ENCODE measurements at regions not wholly inside any gene's neighbourhood (a gene's known extent, or its start where the extent isn't known, plus 50 kb on each side); places are given as distances from the start of the nearest gene placed in this dataset.

DNA sequence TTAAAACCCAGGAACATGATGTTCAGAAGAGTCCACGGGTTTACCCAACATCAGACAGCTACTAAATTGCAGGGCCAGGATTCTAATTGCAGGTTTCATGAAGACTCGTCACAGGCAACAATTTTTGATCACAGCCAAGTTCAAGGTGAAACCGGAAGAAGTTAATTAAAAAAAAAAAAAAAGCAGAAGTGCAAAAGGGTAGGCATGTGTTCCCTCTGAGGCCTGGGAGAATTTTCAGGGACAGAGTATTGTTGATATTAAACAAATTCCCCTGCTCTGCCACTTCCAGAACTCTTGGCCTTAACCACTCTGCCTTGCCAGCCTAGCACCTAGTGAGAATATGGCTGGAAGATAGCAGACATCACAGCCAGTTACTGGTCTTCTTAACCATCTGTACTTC is 99.4 kb upstream of the TRIB2 start:
- Histone ChIP-seq H3K9me3 (ENCODE audit: insufficient read depth, low read length) (no peaks in the 10 kb centered on the region), H3K27me3 (ENCODE audit: low read depth, low read length) (no peaks in the 10 kb centered on the region), H3K4me3 (ENCODE audit: low read length) (no peak overlapping the region), H3K79me2 (ENCODE audit: low read length) (no peaks in the 10 kb centered on the region), H3K4me2 (ENCODE audit: low read length) (no peak overlapping the region; the same call in 1 of the 2 replicates), H3K27ac (ENCODE audit: low read length) (no peak overlapping the region), H3K4me1 (ENCODE audit: low read length) (peaks cover 26% of the 10 kb centered on the region), H4K20me1 (ENCODE audit: insufficient read depth, low read length) (no peaks in the 10 kb centered on the region), H3K36me3 (replicated peaks; ENCODE audit: low read depth, low read length) (no peaks in the 10 kb centered on the region), H2AFZ (ENCODE audit: low read depth, low read length) (no peak overlapping the region), H3K9ac (ENCODE audit: low read length) (no peak overlapping the region)
- TF ChIP-seq, protein P1, sequence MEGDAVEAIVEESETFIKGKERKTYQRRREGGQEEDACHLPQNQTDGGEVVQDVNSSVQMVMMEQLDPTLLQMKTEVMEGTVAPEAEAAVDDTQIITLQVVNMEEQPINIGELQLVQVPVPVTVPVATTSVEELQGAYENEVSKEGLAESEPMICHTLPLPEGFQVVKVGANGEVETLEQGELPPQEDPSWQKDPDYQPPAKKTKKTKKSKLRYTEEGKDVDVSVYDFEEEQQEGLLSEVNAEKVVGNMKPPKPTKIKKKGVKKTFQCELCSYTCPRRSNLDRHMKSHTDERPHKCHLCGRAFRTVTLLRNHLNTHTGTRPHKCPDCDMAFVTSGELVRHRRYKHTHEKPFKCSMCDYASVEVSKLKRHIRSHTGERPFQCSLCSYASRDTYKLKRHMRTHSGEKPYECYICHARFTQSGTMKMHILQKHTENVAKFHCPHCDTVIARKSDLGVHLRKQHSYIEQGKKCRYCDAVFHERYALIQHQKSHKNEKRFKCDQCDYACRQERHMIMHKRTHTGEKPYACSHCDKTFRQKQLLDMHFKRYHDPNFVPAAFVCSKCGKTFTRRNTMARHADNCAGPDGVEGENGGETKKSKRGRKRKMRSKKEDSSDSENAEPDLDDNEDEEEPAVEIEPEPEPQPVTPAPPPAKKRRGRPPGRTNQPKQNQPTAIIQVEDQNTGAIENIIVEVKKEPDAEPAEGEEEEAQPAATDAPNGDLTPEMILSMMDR (IDR thresholded peaks at IDR 0.05; ENCODE audit: low read depth, low read length): no peak
- no peak for TF ChIP-seq EZH2phosphoT487 (IDR thresholded peaks at IDR 0.05; ENCODE audit: low read depth)

DNA sequence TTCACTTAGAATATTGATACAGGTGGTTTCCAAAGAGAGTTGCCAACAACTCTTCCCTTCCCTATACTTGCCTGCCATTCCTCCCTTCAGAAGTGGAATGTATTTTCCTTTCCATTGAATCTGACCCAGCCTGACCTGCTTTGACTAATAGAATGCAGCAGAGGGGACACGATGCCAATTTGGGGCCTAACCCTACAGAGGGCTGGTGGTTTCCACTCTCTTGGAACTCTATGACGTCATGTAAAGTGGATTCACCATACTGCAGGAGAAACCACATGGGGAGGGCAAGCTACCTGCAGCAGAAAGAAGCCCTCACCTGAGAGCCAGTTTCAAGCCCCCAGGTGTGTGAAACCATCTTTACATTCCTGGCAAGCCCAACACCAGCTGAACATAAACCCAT is 98.9 kb upstream of the TRIB2 start:
- Histone ChIP-seq H3K9ac (ENCODE audit: low read length) (no peak overlapping the region), H3K4me3 (ENCODE audit: low read length) (no peak overlapping the region), H3K9me3 (ENCODE audit: insufficient read depth, low read length) (no peaks in the 10 kb centered on the region), H2AFZ (ENCODE audit: low read depth, low read length) (no peak overlapping the region), H3K4me1 (ENCODE audit: low read length) (peaks cover 26% of the 10 kb centered on the region), H3K79me2 (ENCODE audit: low read length) (no peaks in the 10 kb centered on the region), H3K36me3 (replicated peaks; ENCODE audit: low read depth, low read length) (no peaks in the 10 kb centered on the region), H3K27ac (ENCODE audit: low read length) (no peak overlapping the region), H3K4me2 (ENCODE audit: low read length) (no peak overlapping the region), H3K27me3 (ENCODE audit: low read depth, low read length) (no peaks in the 10 kb centered on the region), H4K20me1 (ENCODE audit: insufficient read depth, low read length) (no peaks in the 10 kb centered on the region)
- no peak for TF ChIP-seq EZH2phosphoT487 (IDR thresholded peaks at IDR 0.05; ENCODE audit: low read depth)
- TF ChIP-seq, protein P1 (IDR thresholded peaks at IDR 0.05; ENCODE audit: low read depth, low read length): no peak

DNA sequence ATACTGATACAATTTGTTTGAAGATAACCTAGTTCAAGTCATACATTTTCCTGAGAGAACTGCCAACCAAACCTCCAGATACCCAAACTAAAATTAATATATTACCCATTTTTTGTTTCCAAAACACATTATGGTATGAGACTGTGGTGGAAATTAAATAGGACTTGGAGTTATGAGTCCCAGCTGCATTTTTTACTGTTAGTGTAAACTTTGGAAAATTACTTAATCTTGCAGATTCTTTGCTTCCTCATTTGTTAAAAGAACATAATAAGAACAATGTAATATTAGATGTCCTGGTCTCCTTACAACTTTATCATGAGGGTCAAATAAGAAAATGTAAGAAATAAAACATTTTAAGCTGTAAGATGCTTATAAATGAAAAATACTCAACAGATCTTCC is 98.2 kb upstream of the TRIB2 start:
- no peak overlapping the region for H3K4me2 ChIP-seq (ENCODE audit: low read length)
- no peak overlapping the region for H3K9ac ChIP-seq (ENCODE audit: low read length)
- no peaks in the 10 kb centered on the region for H3K36me3 ChIP-seq (replicated peaks; ENCODE audit: low read depth, low read length)
- no peak overlapping the region for H3K27ac ChIP-seq (ENCODE audit: low read length)
- H3K9me3 ChIP-seq (ENCODE audit: insufficient read depth, low read length): no peaks in the 10 kb centered on the region
- no peaks in the 10 kb centered on the region for H4K20me1 ChIP-seq (ENCODE audit: insufficient read depth, low read length)
- no peaks in the 10 kb centered on the region for H3K27me3 ChIP-seq (ENCODE audit: low read depth, low read length)
- peaks cover 19% of the 10 kb centered on the region for H3K4me1 ChIP-seq (ENCODE audit: low read length)
- no peak overlapping the region for H2AFZ ChIP-seq (ENCODE audit: low read depth, low read length)
- no peaks in the 10 kb centered on the region for H3K79me2 ChIP-seq (ENCODE audit: low read length)
- H3K4me3 ChIP-seq (ENCODE audit: low read length): no peak overlapping the region
- TF ChIP-seq, protein P1 (IDR thresholded peaks at IDR 0.05; ENCODE audit: low read depth, low read length): no peak
- TF ChIP-seq EZH2phosphoT487 (IDR thresholded peaks at IDR 0.05; ENCODE audit: low read depth): no peak

DNA sequence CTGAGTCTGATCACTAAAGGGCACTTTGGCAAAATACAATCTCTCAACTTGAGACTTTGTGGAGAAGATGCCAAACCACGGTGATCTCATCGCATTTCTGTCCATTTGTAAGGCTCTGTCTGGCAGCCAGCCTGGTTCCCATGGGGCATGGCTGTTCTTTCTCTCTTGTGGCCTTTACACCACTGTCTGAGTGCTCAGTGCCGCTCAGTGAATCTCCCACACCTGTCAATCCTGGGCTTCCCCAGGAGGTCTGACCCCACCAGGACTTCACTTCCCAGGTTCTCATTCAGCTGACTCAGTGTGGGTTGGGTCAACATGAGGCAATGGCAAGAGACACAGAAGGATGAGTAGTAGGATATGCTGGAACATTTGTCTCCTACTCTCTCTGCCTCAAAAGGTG is 96.8 kb upstream of the TRIB2 start:
- peaks cover 16% of the 10 kb centered on the region for H3K4me1 ChIP-seq (ENCODE audit: low read length)
- no peak overlapping the region for H3K4me2 ChIP-seq (ENCODE audit: low read length)
- H3K36me3 ChIP-seq (replicated peaks; ENCODE audit: low read depth, low read length): no peaks in the 10 kb centered on the region
- no peak overlapping the region for H3K9ac ChIP-seq (ENCODE audit: low read length)
- H4K20me1 ChIP-seq (ENCODE audit: insufficient read depth, low read length): no peaks in the 10 kb centered on the region
- H3K9me3 ChIP-seq (ENCODE audit: insufficient read depth, low read length): no peaks in the 10 kb centered on the region
- TF ChIP-seq EZH2phosphoT487 (IDR thresholded peaks at IDR 0.05; ENCODE audit: low read depth): no peak
- TF ChIP-seq, protein P1 (IDR thresholded peaks at IDR 0.05; ENCODE audit: low read depth, low read length): no peak
- H3K27ac ChIP-seq (ENCODE audit: low read length): no peak overlapping the region
- H3K4me3 ChIP-seq (ENCODE audit: low read length): no peak overlapping the region
- no peaks in the 10 kb centered on the region for H3K27me3 ChIP-seq (ENCODE audit: low read depth, low read length)
- no peak overlapping the region for H2AFZ ChIP-seq (ENCODE audit: low read depth, low read length)
- no peaks in the 10 kb centered on the region for H3K79me2 ChIP-seq (ENCODE audit: low read length)
